Fibroblast of skin of left quadriceps (primary cell): ENCODE measurements at regions not wholly inside any gene's neighbourhood (a gene's known extent, or its start where the extent isn't known, plus 50 kb on each side); places are given as distances from the start of the nearest gene placed in this dataset.
"Not testable (repeated sequence)": the region's sequence is repeated elsewhere in the genome, so short reads cannot be mapped to it uniquely, and the experiment has no call there.

Experiments used
- DNase-seq, 2 experiments: peaks; one replicate each; pipeline ENCODE4 v3.0.0-alpha.2; 2013; ENCODE audit warnings: low read depth in 2 of 2

- DNase-seq, result not testable (repeated sequence)
Measured at GRCh38 chrX:23458957-23459356, 124.3 kb downstream of the PTCHD1 start.

GRCh38 chrX:23465105-23465791 is 130.6 kb downstream of the PTCHD1 start:
- no peak for DNase-seq

- DNase-seq, result no peak
Measured at GRCh38 chrX:23465985-23466384, 131.3 kb downstream of the PTCHD1 start.

GRCh38 chrX:23478056-23478455 is 143.4 kb downstream of the PTCHD1 start:
- no peak for DNase-seq

GRCh38 chrX:23478561-23478960 is 143.9 kb downstream of the PTCHD1 start:
- no peak for DNase-seq

GRCh38 chrX:23482561-23482960 is 147.9 kb downstream of the PTCHD1 start:
- no peak for DNase-seq

- DNase-seq, result no peak
Measured at GRCh38 chrX:23483396-23483795, 148.7 kb downstream of the PTCHD1 start.

- no peak for DNase-seq
Measured at GRCh38 chrX:23493941-23494374, 159.3 kb downstream of the PTCHD1 start.

- DNase-seq, result no peak
Measured at GRCh38 chrX:23494741-23495140, 160.1 kb downstream of the PTCHD1 start.

GRCh38 chrX:23497919-23498318 is 163.3 kb downstream of the PTCHD1 start:
- no peak for DNase-seq

GRCh38 chrX:23501974-23502373 is 165.3 kb upstream of the PRDX4 start:
- no peak for DNase-seq

GRCh38 chrX:23503835-23504539 is 163.3 kb upstream of the PRDX4 start:
- DNase-seq, result peak; percentile 20 to 27

- no peak for DNase-seq
Measured at GRCh38 chrX:23504540-23504884, 162.8 kb upstream of the PRDX4 start.

GRCh38 chrX:23504895-23505294 is 162.4 kb upstream of the PRDX4 start:
- no peak for DNase-seq

- DNase-seq, result no peak
Measured at GRCh38 chrX:23505531-23506303, 161.6 kb upstream of the PRDX4 start.

GRCh38 chrX:23509256-23509655 is 158.0 kb upstream of the PRDX4 start:
- DNase-seq, result no peak

GRCh38 chrX:23511793-23512192 is 155.5 kb upstream of the PRDX4 start:
- no peak for DNase-seq

GRCh38 chrX:23513121-23513520 is 154.2 kb upstream of the PRDX4 start:
- DNase-seq, result no peak

GRCh38 chrX:23514082-23514481 is 153.2 kb upstream of the PRDX4 start:
- no peak for DNase-seq

GRCh38 chrX:23515028-23515427 is 152.3 kb upstream of the PRDX4 start:
- no peak for DNase-seq

GRCh38 chrX:23523026-23523657 is 144.2 kb upstream of the PRDX4 start:
- DNase-seq, result not testable (repeated sequence)

GRCh38 chrX:23524467-23524866 is 142.8 kb upstream of the PRDX4 start:
- DNase-seq, result no peak
